DOHH2 (cell line): ENCODE measurements at regions not wholly inside any gene's neighbourhood (a gene's known extent, or its start where the extent isn't known, plus 50 kb on each side); places are given as distances from the start of the nearest gene placed in this dataset.

Source experiments
- H3F3A ChIP-seq: fragments of 200-600 bp; sonication (generic), shearing (Covaris generic); 2 replicates; pipeline ENCODE4 v1.6.0; 2016; ENCODE audit warnings: antibody characterized with exemption, mild to moderate bottlenecking; ENCODE audit not compliant: control insufficient read depth, insufficient read depth
- H3K27ac ChIP-seq: fragments of 200-600 bp; sonication (generic); 2 replicates; pipeline ENCODE4 v1.5.1; 2014; ENCODE audit warnings: low read depth, mild to moderate bottlenecking, low read length, moderate library complexity
- H3K27me3 ChIP-seq: fragments of 200-600 bp; sonication (generic); 2 replicates; pipeline ENCODE4 v1.6.1; 2014; ENCODE audit warnings: mild to moderate bottlenecking, low read length, mixed read lengths; ENCODE audit not compliant: control insufficient read depth
- H3K36me3 ChIP-seq: fragments of 200-600 bp; sonication (generic); 2 replicates; pipeline ENCODE4 v1.6.1; 2014; ENCODE audit warnings: mild to moderate bottlenecking, low read length, moderate library complexity, mixed read lengths; ENCODE audit not compliant: control insufficient read depth
- H3K4me1 ChIP-seq: fragments of 200-600 bp; sonication (generic); 2 replicates; pipeline ENCODE4 v1.6.1; 2014; ENCODE audit warnings: mild to moderate bottlenecking, low read length, mixed read lengths; ENCODE audit not compliant: control insufficient read depth
- H3K4me2 ChIP-seq: fragments of 200-600 bp; sonication (generic); 2 replicates; pipeline ENCODE4 v1.6.0; 2014; ENCODE audit warnings: mild to moderate bottlenecking, low read length, moderate library complexity
- H3K4me3 ChIP-seq: fragments of 200-600 bp; sonication (generic); 2 replicates; pipeline ENCODE4 v1.5.1; 2014; ENCODE audit warnings: mild to moderate bottlenecking, low read length, mixed read lengths
- H3K79me2 ChIP-seq: fragments of 200-600 bp; sonication (generic); 2 replicates; pipeline ENCODE4 v1.6.1; 2014; ENCODE audit warnings: mild to moderate bottlenecking, low read length, mixed read lengths; ENCODE audit not compliant: control insufficient read depth
- H3K9me2 ChIP-seq: fragments of 200-600 bp; sonication (generic); replicated peaks from 2 replicates; pipeline ENCODE4 v1.6.1; 2014; ENCODE audit warnings: mild to moderate bottlenecking, low read length, mixed read lengths; ENCODE audit not compliant: control insufficient read depth
- H3K9me3 ChIP-seq: fragments of 200-600 bp; sonication (generic); 2 replicates; pipeline ENCODE4 v1.6.1; 2014; ENCODE audit warnings: antibody characterized with exemption, low read length, mixed read lengths; ENCODE audit not compliant: control insufficient read depth, insufficient read depth
- H4K20me1 ChIP-seq: fragments of 200-600 bp; sonication (generic); 2 replicates; pipeline ENCODE4 v1.6.0; 2014; ENCODE audit warnings: low read depth, mild to moderate bottlenecking, antibody characterized with exemption, low read length, moderate library complexity; ENCODE audit not compliant: control insufficient read depth, insufficient read depth
- CTCF ChIP-seq: fragments of 200-600 bp; sonication (generic); IDR thresholded peaks from one replicate; pipeline ENCODE4 v1.5.1; 2014; ENCODE audit warnings: antibody characterized with exemption, mild to moderate bottlenecking, low read depth, low read length; ENCODE audit not compliant: poor library complexity, severe bottlenecking
- EZH2phosphoT487 ChIP-seq: fragments of 200-600 bp; sonication (generic); IDR thresholded peaks from 2 replicates; pipeline ENCODE4 v1.6.1; 2017; ENCODE audit warnings: borderline replicate concordance, mild to moderate bottlenecking, antibody characterized with exemption, low read length, moderate library complexity, mixed read lengths

- no peaks in the 10 kb centered on the region for H3K36me3 ChIP-seq
- peaks cover 19% of the 10 kb centered on the region; the same call in 1 of the 2 replicates for H3K27me3 ChIP-seq
- no peaks in the 10 kb centered on the region for H4K20me1 ChIP-seq
- H3K9me2 ChIP-seq, result no peaks in the 10 kb centered on the region
- no peaks in the 10 kb centered on the region for H3K4me1 ChIP-seq
- H3F3A ChIP-seq, result no peaks in the 10 kb centered on the region
- no peak overlapping the region for H3K27ac ChIP-seq
- TF ChIP-seq CTCF, result no peak
- TF ChIP-seq EZH2phosphoT487, result no peak
- H3K9me3 ChIP-seq, result no peaks in the 10 kb centered on the region
- H3K4me3 ChIP-seq, result no peak overlapping the region
- H3K4me2 ChIP-seq, result no peak overlapping the region
- no peaks in the 10 kb centered on the region for H3K79me2 ChIP-seq
Measured at GRCh38 chr7:25656071-25656470, 427.8 kb upstream of the NPVF start.

- H3K9me2 ChIP-seq, result no peaks in the 10 kb centered on the region
- no peaks in the 10 kb centered on the region for H3F3A ChIP-seq
- H3K9me3 ChIP-seq, result no peaks in the 10 kb centered on the region
- TF ChIP-seq CTCF (no peak), EZH2phosphoT487 (no peak)
- no peaks in the 10 kb centered on the region for H3K79me2 ChIP-seq
- no peaks in the 10 kb centered on the region for H4K20me1 ChIP-seq
- no peaks in the 10 kb centered on the region for H3K36me3 ChIP-seq
- no peak overlapping the region for H3K27ac ChIP-seq
- H3K4me2 ChIP-seq, result no peak overlapping the region
- H3K27me3 ChIP-seq, result peaks cover 19% of the 10 kb centered on the region; the same call in 1 of the 2 replicates
- H3K4me1 ChIP-seq, result no peaks in the 10 kb centered on the region
- no peak overlapping the region for H3K4me3 ChIP-seq
Measured at GRCh38 chr7:25656581-25657026, 428.3 kb upstream of the NPVF start.

- no peaks in the 10 kb centered on the region for H3K9me2 ChIP-seq
- no peak overlapping the region for H3K4me3 ChIP-seq
- no peaks in the 10 kb centered on the region for H3K9me3 ChIP-seq
- TF ChIP-seq CTCF (no peak), EZH2phosphoT487 (no peak)
- H3K79me2 ChIP-seq, result no peaks in the 10 kb centered on the region
- no peaks in the 10 kb centered on the region for H3K36me3 ChIP-seq
- H3K4me2 ChIP-seq, result no peak overlapping the region
- H3K27ac ChIP-seq, result no peak overlapping the region
- no peaks in the 10 kb centered on the region for H4K20me1 ChIP-seq
- no peaks in the 10 kb centered on the region for H3F3A ChIP-seq
- H3K27me3 ChIP-seq, result peaks cover 31% of the 10 kb centered on the region
- H3K4me1 ChIP-seq, result no peaks in the 10 kb centered on the region
Measured at GRCh38 chr7:25658375-25658774, 430.1 kb upstream of the NPVF start.

- Histone ChIP-seq H3K4me3 (no peak overlapping the region), H3K27ac (no peak overlapping the region), H4K20me1 (no peaks in the 10 kb centered on the region), H3K4me2 (no peak overlapping the region), H3K9me3 (no peaks in the 10 kb centered on the region), H3K79me2 (no peaks in the 10 kb centered on the region), H3K27me3 (peaks cover 46% of the 10 kb centered on the region), H3K4me1 (no peaks in the 10 kb centered on the region), H3K36me3 (no peaks in the 10 kb centered on the region), H3K9me2 (no peaks in the 10 kb centered on the region), H3F3A (no peaks in the 10 kb centered on the region)
- TF ChIP-seq CTCF, result no peak
- no peak for TF ChIP-seq EZH2phosphoT487
Measured at GRCh38 chr7:25659841-25660240, 431.6 kb upstream of the NPVF start.
